ENCODE measurements at regions not wholly inside any gene's neighbourhood (a gene's known extent, or its start where the extent isn't known, plus 50 kb on each side); places are given as distances from the start of the nearest gene placed in this dataset.

GRCh38 chr5:104643320-104643719, 1080.7 kb upstream of the NUDT12 start:
- H3K4me3 Mint-ChIP-seq: no peak overlapping the region
- no peak for DNase-seq
- H3K27ac Mint-ChIP-seq: no peak overlapping the region
- H3K27me3 Mint-ChIP-seq: no peaks in the 10 kb centered on the region
- intact Hi-C loops (cut with micrococcal nuclease): no loop called here
- H3K4me1 Mint-ChIP-seq: no peaks in the 10 kb centered on the region
- H3K36me3 Mint-ChIP-seq (ENCODE audit: low read depth): no peaks in the 10 kb centered on the region
- peaks cover 5% of the 10 kb centered on the region for H3K9me3 Mint-ChIP-seq

GRCh38 chr5:104635227-104635626, 1072.6 kb upstream of the NUDT12 start:
- Mint-ChIP-seq H3K9me3 (no peaks in the 10 kb centered on the region), H3K27me3 (no peaks in the 10 kb centered on the region), H3K27ac (no peak overlapping the region), H3K36me3 (ENCODE audit: low read depth) (no peaks in the 10 kb centered on the region), H3K4me3 (no peak overlapping the region), H3K4me1 (no peaks in the 10 kb centered on the region)
- DNase-seq: no peak
- intact Hi-C loops (cut with micrococcal nuclease): no loop called here

GRCh38 chr5:104628911-104629310, 1066.3 kb upstream of the NUDT12 start:
- H3K4me1 Mint-ChIP-seq: no peaks in the 10 kb centered on the region

GRCh38 chr5:104626122-104626521, 1063.5 kb upstream of the NUDT12 start:
- H3K27me3 Mint-ChIP-seq: no peaks in the 10 kb centered on the region
- no peak for DNase-seq
- H3K4me1 Mint-ChIP-seq: no peaks in the 10 kb centered on the region
- intact Hi-C loops (cut with micrococcal nuclease): no loop called here
- no peaks in the 10 kb centered on the region for H3K36me3 Mint-ChIP-seq (ENCODE audit: low read depth)
- H3K27ac Mint-ChIP-seq: no peak overlapping the region
- no peaks in the 10 kb centered on the region for H3K9me3 Mint-ChIP-seq
- no peak overlapping the region for H3K4me3 Mint-ChIP-seq

More at GRCh38 chr5:104628911-104629310, 1066.3 kb upstream of the NUDT12 start:
- H3K27me3 Mint-ChIP-seq: no peaks in the 10 kb centered on the region
- no peak overlapping the region for H3K4me3 Mint-ChIP-seq
- H3K36me3 Mint-ChIP-seq (ENCODE audit: low read depth): no peaks in the 10 kb centered on the region
- H3K27ac Mint-ChIP-seq: no peak overlapping the region
- H3K9me3 Mint-ChIP-seq: no peaks in the 10 kb centered on the region
- intact Hi-C loops (cut with micrococcal nuclease): no loop called here
- DNase-seq: no peak

GRCh38 chr5:104612005-104612404, 1049.4 kb upstream of the NUDT12 start:
- Mint-ChIP-seq H3K27ac (no peak overlapping the region), H3K9me3 (peaks cover 4% of the 10 kb centered on the region), H3K27me3 (no peaks in the 10 kb centered on the region), H3K4me3 (no peak overlapping the region), H3K36me3 (ENCODE audit: low read depth) (no peaks in the 10 kb centered on the region), H3K4me1 (no peaks in the 10 kb centered on the region)
- DNase-seq: no peak
- intact Hi-C loops (cut with micrococcal nuclease): no loop called here

GRCh38 chr5:104611135-104611767, 1048.7 kb upstream of the NUDT12 start:
- H3K27ac Mint-ChIP-seq: no peak overlapping the region
- H3K4me1 Mint-ChIP-seq: no peaks in the 10 kb centered on the region
- H3K4me3 Mint-ChIP-seq: no peak overlapping the region
- intact Hi-C loops (cut with micrococcal nuclease): no loop called here
- no peaks in the 10 kb centered on the region for H3K27me3 Mint-ChIP-seq
- peaks cover 4% of the 10 kb centered on the region for H3K9me3 Mint-ChIP-seq
- no peaks in the 10 kb centered on the region for H3K36me3 Mint-ChIP-seq (ENCODE audit: low read depth)
- no peak for DNase-seq

- Mint-ChIP-seq H3K9me3 (no peaks in the 10 kb centered on the region), H3K36me3 (ENCODE audit: low read depth) (no peaks in the 10 kb centered on the region), H3K27ac (no peak overlapping the region), H3K4me3 (no peak overlapping the region), H3K27me3 (no peaks in the 10 kb centered on the region), H3K4me1 (no peaks in the 10 kb centered on the region)
- intact Hi-C loops (cut with micrococcal nuclease): no loop called here
- no peak for DNase-seq
Observed at GRCh38 chr5:104606258-104606829, 1043.8 kb upstream of the NUDT12 start.

GRCh38 chr5:104599726-104600125, 1037.1 kb upstream of the NUDT12 start:
- Mint-ChIP-seq H3K27ac (no peak overlapping the region), H3K27me3 (no peaks in the 10 kb centered on the region), H3K4me1 (no peaks in the 10 kb centered on the region), H3K4me3 (no peak overlapping the region), H3K9me3 (peaks cover 3% of the 10 kb centered on the region), H3K36me3 (ENCODE audit: low read depth) (no peaks in the 10 kb centered on the region)
- intact Hi-C loops (cut with micrococcal nuclease): no loop called here
- DNase-seq: no peak

- no peaks in the 10 kb centered on the region for H3K27me3 Mint-ChIP-seq
- H3K4me1 Mint-ChIP-seq: no peaks in the 10 kb centered on the region
- H3K36me3 Mint-ChIP-seq (ENCODE audit: low read depth): no peaks in the 10 kb centered on the region
- intact Hi-C loops (cut with micrococcal nuclease): no loop called here
- H3K4me3 Mint-ChIP-seq: no peak overlapping the region
- peaks cover 8% of the 10 kb centered on the region for H3K9me3 Mint-ChIP-seq
- no peak for DNase-seq
- no peak overlapping the region for H3K27ac Mint-ChIP-seq
Observed at GRCh38 chr5:104598285-104598684, 1035.7 kb upstream of the NUDT12 start.

- Mint-ChIP-seq H3K4me1 (no peaks in the 10 kb centered on the region), H3K9me3 (peaks cover 15% of the 10 kb centered on the region), H3K4me3 (no peak overlapping the region), H3K27ac (no peak overlapping the region), H3K36me3 (ENCODE audit: low read depth) (no peaks in the 10 kb centered on the region), H3K27me3 (no peaks in the 10 kb centered on the region)
- intact Hi-C loops (cut with micrococcal nuclease): no loop called here
- no peak for DNase-seq
Observed at GRCh38 chr5:104594850-104595249, 1032.3 kb upstream of the NUDT12 start.

- DNase-seq: no peak
- Mint-ChIP-seq H3K4me3 (no peak overlapping the region), H3K27me3 (no peaks in the 10 kb centered on the region), H3K27ac (no peak overlapping the region), H3K9me3 (no peaks in the 10 kb centered on the region), H3K36me3 (ENCODE audit: low read depth) (no peaks in the 10 kb centered on the region), H3K4me1 (no peaks in the 10 kb centered on the region)
- intact Hi-C loops (cut with micrococcal nuclease): no loop called here
Observed at GRCh38 chr5:104576677-104577076, 1014.1 kb upstream of the NUDT12 start.

GRCh38 chr5:104573949-104574709, 1011.5 kb upstream of the NUDT12 start:
- intact Hi-C loops (cut with micrococcal nuclease): no loop called here
- Mint-ChIP-seq H3K4me1 (no peaks in the 10 kb centered on the region), H3K36me3 (ENCODE audit: low read depth) (no peaks in the 10 kb centered on the region), H3K27ac (no peak overlapping the region), H3K9me3 (no peaks in the 10 kb centered on the region), H3K4me3 (no peak overlapping the region), H3K27me3 (no peaks in the 10 kb centered on the region)
- no peak for DNase-seq

GRCh38 chr5:104569621-104570020, 1007.0 kb upstream of the NUDT12 start:
- Mint-ChIP-seq H3K4me1 (no peaks in the 10 kb centered on the region), H3K36me3 (ENCODE audit: low read depth) (no peaks in the 10 kb centered on the region), H3K9me3 (no peaks in the 10 kb centered on the region), H3K27ac (no peak overlapping the region), H3K27me3 (no peaks in the 10 kb centered on the region), H3K4me3 (no peak overlapping the region)
- intact Hi-C loops (cut with micrococcal nuclease): no loop called here
- no peak for DNase-seq

- Mint-ChIP-seq H3K27ac (no peak overlapping the region), H3K9me3 (peaks cover 4% of the 10 kb centered on the region), H3K36me3 (ENCODE audit: low read depth) (no peaks in the 10 kb centered on the region), H3K4me3 (no peak overlapping the region), H3K27me3 (no peaks in the 10 kb centered on the region), H3K4me1 (no peaks in the 10 kb centered on the region)
- DNase-seq: no peak
- intact Hi-C loops (cut with micrococcal nuclease): no loop called here
Observed at GRCh38 chr5:104564530-104564929, 1001.9 kb upstream of the NUDT12 start.

Data from activated CD4-positive, alpha-beta T cell treated with anti-CD3 and anti-CD28 coated beads, Interleukin-2, amount 10 ng/mL, durations not matched to agents 24 days and 14 days (primary cell).